NCI-H524 treated with DMSO at 0.1 percent for 48 hours (cell line): ENCODE measurements at regions not wholly inside any gene's neighbourhood (a gene's known extent, or its start where the extent isn't known, plus 50 kb on each side); places are given as distances from the start of the nearest gene placed in this dataset.
"Not testable (repeated sequence)": the region's sequence is repeated elsewhere in the genome, so short reads cannot be mapped to it uniquely, and the experiment has no call there.

Experiments used
- DNase-seq: peaks from one replicate; lab custom pipeline; 2025; lab: John Stamatoyannopoulos, UW

- DNase-seq: no peak
Observed at GRCh38 chr9:7342736-7343135, 456.8 kb downstream of the DMAC1 start.

- no peak for DNase-seq
Observed at GRCh38 chr9:7342229-7342628, 457.3 kb downstream of the DMAC1 start.

GRCh38 chr9:7341571-7341970 lies 458.0 kb downstream of the DMAC1 start:
- DNase-seq: no peak

GRCh38 chr9:7340451-7340850 lies 459.1 kb downstream of the DMAC1 start:
- no peak for DNase-seq

- DNase-seq: no peak
Observed at GRCh38 chr9:7338586-7339281, 460.8 kb downstream of the DMAC1 start.

GRCh38 chr9:7336356-7337065 lies 463.1 kb downstream of the DMAC1 start:
- DNase-seq: peak; percentile 52

GRCh38 chr9:7333719-7334118 lies 465.9 kb downstream of the DMAC1 start:
- no peak for DNase-seq

GRCh38 chr9:7332780-7333179 lies 466.8 kb downstream of the DMAC1 start:
- DNase-seq: no peak

- no peak for DNase-seq
Observed at GRCh38 chr9:7328453-7328852, 471.1 kb downstream of the DMAC1 start.

- DNase-seq: no peak
Observed at GRCh38 chr9:7325995-7326394, 473.6 kb downstream of the DMAC1 start.

GRCh38 chr9:7324152-7324598 lies 475.4 kb downstream of the DMAC1 start:
- no peak for DNase-seq

- peak; percentile 75 for DNase-seq
Observed at GRCh38 chr9:7320841-7321240, 478.7 kb downstream of the DMAC1 start.

- DNase-seq: peak; percentile 37
Observed at GRCh38 chr9:7320139-7320538, 479.4 kb downstream of the DMAC1 start.

- DNase-seq: no peak
Observed at GRCh38 chr9:7318920-7319319, 480.7 kb downstream of the DMAC1 start.

- no peak for DNase-seq
Observed at GRCh38 chr9:7316967-7317366, 482.6 kb downstream of the DMAC1 start.

GRCh38 chr9:7316166-7316795 lies 483.3 kb downstream of the DMAC1 start:
- DNase-seq: no peak

GRCh38 chr9:7315746-7316145 lies 483.8 kb downstream of the DMAC1 start:
- DNase-seq: no peak

GRCh38 chr9:7315116-7315515 lies 484.5 kb downstream of the DMAC1 start:
- DNase-seq: no peak

- no peak for DNase-seq
Observed at GRCh38 chr9:7313389-7313788, 486.2 kb downstream of the DMAC1 start.

GRCh38 chr9:7309051-7309450 lies 490.5 kb downstream of the DMAC1 start:
- DNase-seq: not testable (repeated sequence)

GRCh38 chr9:7305677-7306076 lies 493.9 kb downstream of the DMAC1 start:
- DNase-seq: no peak

- DNase-seq: no peak
Observed at GRCh38 chr9:7304627-7304995, 495.0 kb downstream of the DMAC1 start.

GRCh38 chr9:7303907-7304626 lies 495.5 kb downstream of the DMAC1 start:
- no peak for DNase-seq
